ENCODE measurements at regions not wholly inside any gene's neighbourhood (a gene's known extent, or its start where the extent isn't known, plus 50 kb on each side); places are given as distances from the start of the nearest gene placed in this dataset.
"Not testable (repeated sequence)": the region's sequence is repeated elsewhere in the genome, so short reads cannot be mapped to it uniquely, and the experiment has no call there.

GRCh38 chr7:114279901-114280300 lies 134.7 kb upstream of the FOXP2 start:
- no peak for DNase-seq (ENCODE audit: low spot score)

GRCh38 chr7:114273218-114273617 lies 141.4 kb upstream of the FOXP2 start:
- DNase-seq (ENCODE audit: low spot score) = no peak

GRCh38 chr7:114269714-114270113 lies 144.9 kb upstream of the FOXP2 start:
- DNase-seq (ENCODE audit: low spot score) = no peak

- not testable (repeated sequence) for DNase-seq (ENCODE audit: low spot score)
Measured at GRCh38 chr7:114267550-114267949, 147.1 kb upstream of the FOXP2 start.

GRCh38 chr7:114264023-114264422 lies 150.6 kb upstream of the FOXP2 start:
- no peak for DNase-seq (ENCODE audit: low spot score)

- DNase-seq (ENCODE audit: low spot score) = no peak
Measured at GRCh38 chr7:114263219-114263618, 151.4 kb upstream of the FOXP2 start.

GRCh38 chr7:114255404-114255841 lies 159.2 kb upstream of the FOXP2 start:
- DNase-seq (ENCODE audit: low spot score) = no peak

GRCh38 chr7:114243646-114244045 lies 171.0 kb upstream of the FOXP2 start:
- DNase-seq (ENCODE audit: low spot score) = no peak

GRCh38 chr7:114242992-114243507 lies 171.6 kb upstream of the FOXP2 start:
- no peak for DNase-seq (ENCODE audit: low spot score)

GRCh38 chr7:114229246-114229645 lies 185.4 kb upstream of the FOXP2 start:
- no peak for DNase-seq (ENCODE audit: low spot score)

GRCh38 chr7:114225784-114226183 lies 188.8 kb upstream of the FOXP2 start:
- no peak for DNase-seq (ENCODE audit: low spot score)

- DNase-seq (ENCODE audit: low spot score) = no peak
Measured at GRCh38 chr7:114218283-114218682, 196.3 kb upstream of the FOXP2 start.

GRCh38 chr7:114217026-114217806 lies 197.4 kb upstream of the FOXP2 start:
- DNase-seq (ENCODE audit: low spot score) = no peak

- no peak for DNase-seq (ENCODE audit: low spot score)
Measured at GRCh38 chr7:114214466-114214865, 200.1 kb upstream of the FOXP2 start.

- no peak for DNase-seq (ENCODE audit: low spot score)
Measured at GRCh38 chr7:114212721-114213429, 201.7 kb upstream of the FOXP2 start.

- DNase-seq (ENCODE audit: low spot score) = no peak
Measured at GRCh38 chr7:114209968-114210367, 204.6 kb upstream of the FOXP2 start.

GRCh38 chr7:114206688-114207087 lies 207.9 kb upstream of the FOXP2 start:
- DNase-seq (ENCODE audit: low spot score) = no peak

GRCh38 chr7:114196517-114196916 lies 218.1 kb upstream of the FOXP2 start:
- no peak for DNase-seq (ENCODE audit: low spot score)

- no peak for DNase-seq (ENCODE audit: low spot score)
Measured at GRCh38 chr7:114190387-114190786, 224.2 kb upstream of the FOXP2 start.

- no peak for DNase-seq (ENCODE audit: low spot score)
Measured at GRCh38 chr7:114183311-114184088, 231.1 kb upstream of the FOXP2 start.

- DNase-seq (ENCODE audit: low spot score) = no peak
Measured at GRCh38 chr7:114182837-114183236, 231.8 kb upstream of the FOXP2 start.

GRCh38 chr7:114181280-114181679 lies 233.3 kb upstream of the FOXP2 start:
- no peak for DNase-seq (ENCODE audit: low spot score)
